GM18526 (cell line): ENCODE measurements at regions not wholly inside any gene's neighbourhood (a gene's known extent, or its start where the extent isn't known, plus 50 kb on each side); places are given as distances from the start of the nearest gene placed in this dataset.

ENCODE experiments used
- POLR2A ChIP-seq: IDR thresholded peaks from 3 replicates; pipeline ENCODE4 v1.6.1; 2011; ENCODE audit not compliant: insufficient read length; ENCODE audit errors: extremely low read depth

- TF ChIP-seq POLR2A: no peak
These were observed 61.7 kb upstream of the ZMIZ1 start for GRCh38 chr10:79007018-79007417.

DNA sequence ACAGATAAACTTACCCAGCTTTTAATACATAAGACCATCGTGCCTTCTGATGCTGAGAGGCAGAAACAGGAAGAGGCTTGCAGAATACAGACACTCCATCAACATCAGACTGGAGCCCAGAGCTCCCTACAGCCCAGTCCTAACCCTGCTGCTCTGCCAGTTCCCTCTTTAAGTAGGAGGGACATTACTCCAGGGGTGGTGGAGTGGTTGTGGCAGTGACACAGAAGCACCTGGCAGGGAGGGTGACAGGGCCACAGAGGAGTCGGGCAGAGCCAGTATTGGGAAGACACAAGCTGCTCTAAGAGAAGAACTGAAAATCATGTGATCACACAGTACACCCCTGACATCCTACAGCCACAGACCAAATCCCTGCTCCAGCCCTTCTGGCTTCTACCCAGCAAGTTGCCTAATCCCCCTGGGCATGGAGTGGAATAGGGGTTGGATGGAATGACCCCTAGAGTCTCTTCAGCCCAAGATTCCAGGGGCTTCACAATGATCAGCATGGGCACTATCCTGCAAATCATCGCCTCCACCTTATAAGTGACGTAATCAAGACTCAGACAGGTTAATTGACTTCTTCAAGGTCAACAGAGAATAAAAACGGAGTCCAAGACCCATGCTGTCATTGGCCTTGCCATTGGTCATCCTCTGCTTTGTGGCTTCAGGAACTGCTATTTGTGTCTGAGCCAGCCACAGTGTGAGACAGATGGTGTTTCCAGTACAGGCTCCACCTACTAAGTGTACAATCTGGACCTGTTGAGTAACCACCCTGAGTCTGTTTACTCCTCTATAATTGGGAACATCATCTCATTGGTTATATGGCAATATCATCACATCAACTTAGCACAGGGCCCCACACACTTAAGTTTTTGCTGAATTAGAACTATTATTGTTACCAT is 61.1 kb upstream of the ZMIZ1 start:
- TF ChIP-seq POLR2A: no peak

DNA sequence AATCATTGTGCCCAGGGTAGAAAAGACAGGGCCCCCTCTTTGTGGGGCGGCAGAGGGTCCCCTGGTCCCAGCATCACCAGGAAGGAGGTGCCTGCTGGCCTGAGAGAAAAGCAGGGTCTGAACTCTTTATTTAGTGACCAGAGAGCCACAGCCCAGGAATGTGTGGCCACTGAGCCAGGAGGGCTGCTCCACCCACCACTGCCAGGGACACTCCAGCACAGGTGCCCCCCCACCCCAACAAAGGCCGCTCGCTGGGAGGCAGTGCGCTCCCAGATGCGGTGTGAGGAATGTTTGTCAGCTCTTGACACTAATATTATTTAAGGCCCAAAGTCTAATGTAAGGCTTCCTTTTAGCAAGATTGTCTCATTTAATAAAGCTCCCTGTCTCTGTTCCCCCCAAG is 59.6 kb upstream of the ZMIZ1 start:
- no peak for TF ChIP-seq POLR2A

DNA sequence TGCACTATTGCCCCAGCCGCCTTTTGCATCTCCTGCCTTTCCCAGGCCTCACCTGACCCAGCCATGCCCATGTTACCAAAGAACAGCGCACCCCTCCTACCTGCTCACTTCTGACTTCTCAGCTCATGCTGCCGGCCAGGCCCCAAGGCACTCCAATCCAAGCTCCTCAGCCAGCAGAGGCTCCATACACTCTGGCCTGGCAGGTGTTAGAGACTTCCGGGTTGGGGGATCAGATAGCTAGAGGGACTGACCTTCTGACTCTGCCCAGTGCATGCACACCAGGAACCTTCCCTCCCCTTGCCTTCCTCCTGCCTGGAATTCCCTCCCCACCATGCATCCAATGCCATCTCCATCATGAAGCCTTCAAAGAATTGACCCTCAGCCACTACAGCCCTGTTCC is 56.2 kb upstream of the ZMIZ1 start:
- no peak for TF ChIP-seq POLR2A

GRCh38 chr10:79013406-79013987 is 55.3 kb upstream of the ZMIZ1 start:
- no peak for TF ChIP-seq POLR2A

DNA sequence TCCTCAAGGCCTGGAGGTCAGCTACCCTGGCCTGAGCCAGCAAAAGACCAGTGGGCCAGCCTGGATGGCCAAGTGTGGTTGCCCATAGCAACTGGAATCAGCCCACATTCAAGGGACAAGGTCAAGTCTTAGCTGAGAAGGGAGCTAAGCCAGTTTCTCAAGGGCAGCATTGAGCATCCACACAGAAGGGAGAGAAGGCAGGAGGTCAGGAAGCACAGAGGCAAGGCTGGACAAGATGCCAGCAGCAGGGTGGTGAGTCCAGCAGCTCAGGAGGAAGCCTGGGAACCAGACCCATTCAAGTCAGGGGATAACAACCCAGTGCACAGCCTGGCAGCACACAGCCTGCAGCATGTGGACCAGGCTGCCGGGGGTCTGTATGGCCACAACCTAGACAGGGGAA is 54.0 kb upstream of the ZMIZ1 start:
- TF ChIP-seq POLR2A: no peak

- TF ChIP-seq POLR2A: no peak
These were observed 50.8 kb upstream of the ZMIZ1 start for GRCh38 chr10:79017882-79018520.

GRCh38 chr10:79018521-79019011 is 50.2 kb upstream of the ZMIZ1 start:
- TF ChIP-seq POLR2A: no peak
